Keratinocyte (primary cell): ENCODE measurements at regions not wholly inside any gene's neighbourhood (a gene's known extent, or its start where the extent isn't known, plus 50 kb on each side); places are given as distances from the start of the nearest gene placed in this dataset.

ENCODE experiments used
- DNase-seq: peaks from one replicate; pipeline ENCODE4 v3.0.0-alpha.2; 2011; ENCODE audit warnings: low read depth, missing footprints, low spot score
- FAIRE-seq: peaks from 2 replicates; lab custom pipeline; 2011; peaks lifted over from hg19 to GRCh38; lab: Jason Lieb, UNC
- H2AFZ ChIP-seq: 2 replicates; pipeline ENCODE4 v1.6.0; 2012; ENCODE audit warnings: low read length, control low read depth, inconsistent platforms; ENCODE audit not compliant: control insufficient read depth
- H3K27ac ChIP-seq: 2 replicates; pipeline ENCODE4 v1.5.1; 2011; ENCODE audit warnings: low read length; ENCODE audit not compliant: control insufficient read depth, insufficient read depth
- H3K27me3 ChIP-seq: 3 replicates; pipeline ENCODE4 v1.6.0; 2011; ENCODE audit warnings: low read length; ENCODE audit not compliant: control insufficient read depth, insufficient read depth; ENCODE audit errors: extremely low read depth
- H3K36me3 ChIP-seq, 2 experiments: 2 replicates in 1 of 2; 3 replicates in 1 of 2; pipeline ENCODE4 v1.5.1; 2011; ENCODE audit warnings: low read length in 2 of 2, mild to moderate bottlenecking in 1 of 2; ENCODE audit not compliant: control insufficient read depth in 2 of 2, insufficient read depth in 2 of 2; ENCODE audit errors: extremely low read depth in 1 of 2
- H3K4me1 ChIP-seq: 3 replicates; pipeline ENCODE4 v1.5.1; 2011; ENCODE audit warnings: low read length; ENCODE audit not compliant: control insufficient read depth, insufficient read depth; ENCODE audit errors: extremely low read depth
- H3K4me2 ChIP-seq: 3 replicates; pipeline ENCODE4 v1.6.0; 2011; ENCODE audit warnings: low read depth, low read length; ENCODE audit not compliant: control insufficient read depth, insufficient read depth; ENCODE audit errors: extremely low read depth
- H3K4me3 ChIP-seq, 3 experiments: fragments of 200-600 bp in 1 of 3; sonication (generic) in 1 of 3; 2 replicates in 2 of 3; 3 replicates in 1 of 3; pipeline ENCODE4 v1.5.1; 2011 to 2016; ENCODE audit warnings: low read length in 3 of 3, mild to moderate bottlenecking in 3 of 3, control low read depth in 2 of 3, inconsistent platforms in 1 of 3, low read depth in 1 of 3, mixed read lengths in 1 of 3, mixed run types in 1 of 3, moderate library complexity in 1 of 3; ENCODE audit not compliant: control insufficient read depth in 2 of 3, insufficient read depth in 2 of 3; ENCODE audit errors: extremely low read depth in 1 of 3
- H3K79me2 ChIP-seq: 2 replicates; pipeline ENCODE4 v1.6.0; 2012; ENCODE audit warnings: low read length; ENCODE audit not compliant: control insufficient read depth, insufficient read depth
- H3K9ac ChIP-seq: 3 replicates; pipeline ENCODE4 v1.6.0; 2011; ENCODE audit warnings: low read length; ENCODE audit not compliant: control insufficient read depth, insufficient read depth; ENCODE audit errors: extremely low read depth
- H3K9me1 ChIP-seq: 3 replicates; pipeline ENCODE4 v1.6.0; 2011; ENCODE audit warnings: low read length; ENCODE audit not compliant: control insufficient read depth, insufficient read depth; ENCODE audit errors: extremely low read depth
- H3K9me3 ChIP-seq: 2 replicates; pipeline ENCODE4 v1.5.1; 2012; ENCODE audit warnings: low read depth, low read length; ENCODE audit not compliant: control insufficient read depth
- H4K20me1 ChIP-seq: 3 replicates; pipeline ENCODE4 v1.6.0; 2011; ENCODE audit warnings: low read length; ENCODE audit not compliant: control insufficient read depth, insufficient read depth; ENCODE audit errors: extremely low read depth
- CTCF ChIP-seq, 3 experiments: IDR thresholded peaks in 1 of 3; conservative IDR thresholded peaks in 1 of 3; optimal IDR thresholded peaks in 1 of 3; 2 replicates in 2 of 3; 3 replicates in 1 of 3; pipeline versions ENCODE3 to v1.5.1; 2011; ENCODE audit warnings: low read length in 3 of 3, mild to moderate bottlenecking in 3 of 3, moderate library complexity in 2 of 3, control low read depth in 1 of 3, inconsistent platforms in 1 of 3; ENCODE audit not compliant: insufficient read depth in 2 of 3; ENCODE audit errors: extremely low read depth in 1 of 3
- EZH2 ChIP-seq: IDR thresholded peaks from one replicate; pipeline ENCODE4 v1.6.1; 2012; ENCODE audit warnings: inconsistent platforms, mild to moderate bottlenecking, low read length, moderate library complexity
- dilution Hi-C: fragments of 300-500 bp; cut with MboI; formaldehyde crosslinking; loops from one replicate; pipeline ENCODE4 v1.7.0; 2020; ENCODE audit warnings: low sequenced_read_pairs; ENCODE audit not compliant: extremely low pct_ligation_motif_present

- Histone ChIP-seq H3K27me3 (no peaks in the 10 kb centered on the region), H3K79me2 (no peaks in the 10 kb centered on the region), H3K9ac (no peak overlapping the region), H3K4me3 (no peak overlapping the region), H3K36me3 (no peaks in the 10 kb centered on the region), H3K9me1 (no peaks in the 10 kb centered on the region), H4K20me1 (no peaks in the 10 kb centered on the region), H3K9me3 (no peaks in the 10 kb centered on the region), H2AFZ (no peak overlapping the region), H3K27ac (no peak overlapping the region), H3K4me2 (no peak overlapping the region), H3K4me1 (no peaks in the 10 kb centered on the region)
- DNase-seq (no peak), FAIRE-seq (no peak)
- TF ChIP-seq CTCF (optimal IDR thresholded peaks at IDR 0.05 in 1 of 3, IDR thresholded peaks at IDR 0.05 in 1 of 3, conservative IDR thresholded peaks at IDR 0.05 in 1 of 3; ENCODE audit: extremely low read depth in 1 of 3, insufficient read depth in 2 of 3, low read length in 3 of 3) = no peak
- TF ChIP-seq EZH2 = no peak
- dilution Hi-C loops = no loop called here
Measured at GRCh38 chr1:192735298-192735915, 73.4 kb upstream of the RGS2 start.

GRCh38 chr1:192737306-192737705 is 71.5 kb upstream of the RGS2 start:
- no peaks in the 10 kb centered on the region for H3K36me3 ChIP-seq
- H3K4me3 ChIP-seq = no peak overlapping the region
- FAIRE-seq (no peak), DNase-seq (no peak)
- dilution Hi-C loops = no loop called here
- no peak overlapping the region for H3K4me2 ChIP-seq
- no peaks in the 10 kb centered on the region for H4K20me1 ChIP-seq
- no peak overlapping the region for H3K27ac ChIP-seq
- H3K9me3 ChIP-seq = no peaks in the 10 kb centered on the region
- H3K79me2 ChIP-seq = no peaks in the 10 kb centered on the region
- H2AFZ ChIP-seq = no peak overlapping the region
- H3K9ac ChIP-seq = no peak overlapping the region
- H3K4me1 ChIP-seq = no peaks in the 10 kb centered on the region
- H3K27me3 ChIP-seq = no peaks in the 10 kb centered on the region
- no peak for TF ChIP-seq EZH2
- TF ChIP-seq CTCF (optimal IDR thresholded peaks at IDR 0.05 in 1 of 3, IDR thresholded peaks at IDR 0.05 in 1 of 3, conservative IDR thresholded peaks at IDR 0.05 in 1 of 3; ENCODE audit: extremely low read depth in 1 of 3, insufficient read depth in 2 of 3, low read length in 3 of 3) = no peak
- H3K9me1 ChIP-seq = no peaks in the 10 kb centered on the region
